HFF-Myc (cell line): ENCODE measurements at regions not wholly inside any gene's neighbourhood (a gene's known extent, or its start where the extent isn't known, plus 50 kb on each side); places are given as distances from the start of the nearest gene placed in this dataset.

ENCODE experiments used
- DNase-seq: peaks from one replicate; pipeline ENCODE4 v3.0.0-alpha.2; 2011; ENCODE audit warnings: low read depth; ENCODE audit errors: extremely low read depth
- H3K4me3 ChIP-seq: replicated peaks from 2 replicates; pipeline ENCODE4 v1.5.1; 2011; ENCODE audit warnings: low read depth, mild to moderate bottlenecking, control low read depth, low read length
- CTCF ChIP-seq: IDR thresholded peaks from 2 replicates; pipeline ENCODE4 v1.5.1; 2012; ENCODE audit warnings: mild to moderate bottlenecking, low read depth, low read length, control low read depth; ENCODE audit errors: missing control alignments

GRCh38 chr14:98623788-98624415 is 648.1 kb downstream of the BCL11B start:
- DNase-seq, result no peak
- TF ChIP-seq CTCF, result no peak
- no peak overlapping the region for H3K4me3 ChIP-seq

GRCh38 chr14:98633380-98633779 is 638.6 kb downstream of the BCL11B start:
- DNase-seq, result no peak
- no peak overlapping the region for H3K4me3 ChIP-seq
- TF ChIP-seq CTCF, result no peak

GRCh38 chr14:98634043-98634820 is 637.8 kb downstream of the BCL11B start:
- TF ChIP-seq CTCF, result no peak
- H3K4me3 ChIP-seq, result no peak overlapping the region

GRCh38 chr14:98638366-98638765 is 633.6 kb downstream of the BCL11B start:
- no peak for TF ChIP-seq CTCF
- DNase-seq, result no peak

More at GRCh38 chr14:98634043-98634820, 637.8 kb downstream of the BCL11B start:
- no peak for DNase-seq

GRCh38 chr14:98647754-98648153 is 624.2 kb downstream of the BCL11B start:
- TF ChIP-seq CTCF, result no peak
- no peak for DNase-seq
- no peak overlapping the region for H3K4me3 ChIP-seq

More at GRCh38 chr14:98638366-98638765, 633.6 kb downstream of the BCL11B start:
- H3K4me3 ChIP-seq, result no peak overlapping the region

- no peak for DNase-seq
- H3K4me3 ChIP-seq, result no peak overlapping the region
- TF ChIP-seq CTCF, result no peak
Observed at GRCh38 chr14:98651037-98651436, 621.0 kb downstream of the BCL11B start.
